Naive thymus-derived CD4-positive, alpha-beta T cell (primary cell): ENCODE measurements at regions not wholly inside any gene's neighbourhood (a gene's known extent, or its start where the extent isn't known, plus 50 kb on each side); places are given as distances from the start of the nearest gene placed in this dataset.

Experiments
- ATAC-seq: fragments of 150-1000 bp; cut with Tn5 transposase; 2 replicates; pipeline ENCODE4 v1.10.0; 2021; ENCODE audit warnings: mild to moderate bottlenecking, moderate library complexity
- CTCF ChIA-PET: fragments of 350-600 bp; sonication (Branson Sonifier 250); formaldehyde crosslinking; loops from one replicate; lab custom pipeline; 2021; ENCODE audit warnings: antibody characterized with exemption; lab: Charles Lee
- POLR2A ChIA-PET: fragments of 350-600 bp; sonication (Branson Sonifier 250); formaldehyde crosslinking; loops from one replicate; lab custom pipeline; 2021; ENCODE audit warnings: antibody characterized with exemption, inconsistent platforms; lab: Charles Lee
- DNase-seq, 9 donors: peaks; one replicate each; pipeline versions ENCODE4 v3.0.0 to v3.0.0-alpha.2; 2020 to 2022; ENCODE audit warnings: mixed read lengths in 1 of 9
- H3K27ac ChIP-seq: one replicate; pipeline ENCODE4 v1.7.0; 2013; ENCODE audit warnings: mild to moderate bottlenecking, low read depth, low read length, moderate library complexity
- H3K27me3 ChIP-seq, 2 donors: one replicate each; pipeline ENCODE4 v1.7.0; 2013; ENCODE audit warnings: low read length in 2 of 2, mild to moderate bottlenecking in 2 of 2, moderate library complexity in 2 of 2; ENCODE audit not compliant: control insufficient read depth in 2 of 2, insufficient read depth in 2 of 2
- H3K36me3 ChIP-seq, 3 experiments: 1 replicate in 2 of 3; 2 replicates in 1 of 3; pipeline ENCODE4 v1.7.0; 2013; ENCODE audit warnings: low read length in 3 of 3, mild to moderate bottlenecking in 3 of 3, moderate library complexity in 1 of 3; ENCODE audit not compliant: insufficient read depth in 3 of 3, control insufficient read depth in 2 of 3
- H3K4me1 ChIP-seq, 2 donors: one replicate each; pipeline ENCODE4 v1.7.0; 2013; ENCODE audit warnings: low read length in 2 of 2, mild to moderate bottlenecking in 2 of 2, moderate library complexity in 1 of 2; ENCODE audit not compliant: control insufficient read depth in 2 of 2, insufficient read depth in 2 of 2
- H3K4me3 ChIP-seq: 2 replicates; pipeline ENCODE4 v1.7.0; 2013; ENCODE audit warnings: mild to moderate bottlenecking, low read length
- H3K9me3 ChIP-seq, 3 experiments: 1 replicate in 2 of 3; 2 replicates in 1 of 3; pipeline ENCODE4 v1.7.0; 2013; ENCODE audit warnings: low read length in 3 of 3; ENCODE audit not compliant: control insufficient read depth in 2 of 3
- H3K27ac Mint-ChIP-seq, 9 donors: one replicate each; pipeline ENCODE4 v1.8.0; 2020 to 2022; ENCODE audit warnings: mixed read lengths in 9 of 9, mild to moderate bottlenecking in 8 of 9, moderate library complexity in 5 of 9, inconsistent platforms in 2 of 9
- H3K27me3 Mint-ChIP-seq, 5 donors: one replicate each; pipeline ENCODE4 v1.8.0; 2021 to 2022; ENCODE audit warnings: mixed read lengths in 5 of 5, mild to moderate bottlenecking in 1 of 5
- H3K36me3 Mint-ChIP-seq, 5 donors: one replicate each; pipeline ENCODE4 v1.8.0; 2020 to 2022; ENCODE audit warnings: mixed read lengths in 5 of 5, mild to moderate bottlenecking in 3 of 5, inconsistent platforms in 1 of 5
- H3K4me1 Mint-ChIP-seq, 7 donors: one replicate each; pipeline ENCODE4 v1.8.0; 2020 to 2022; ENCODE audit warnings: mixed read lengths in 7 of 7, mild to moderate bottlenecking in 3 of 7, inconsistent platforms in 1 of 7
- H3K4me3 Mint-ChIP-seq, 10 donors: one replicate each; pipeline ENCODE4 v1.8.0; 2020 to 2022; ENCODE audit warnings: mild to moderate bottlenecking in 10 of 10, mixed read lengths in 10 of 10, moderate library complexity in 6 of 10, inconsistent platforms in 2 of 10
- H3K9me3 Mint-ChIP-seq, 11 donors: one replicate each; pipeline ENCODE4 v1.8.0; 2020 to 2022; ENCODE audit warnings: mixed read lengths in 11 of 11, mild to moderate bottlenecking in 4 of 11, inconsistent platforms in 1 of 11, moderate library complexity in 1 of 11
- intact Hi-C, 2 donors: fragments of 100-400 bp; cut with micrococcal nuclease; formaldehyde crosslinking; loops; one replicate each; pipeline ENCODE4 v1.15.1; 2023

- Mint-ChIP-seq H3K9me3 (peaks cover 0 to 15% (median 2%) of the 10 kb centered on the region in 11 donors), H3K4me3 (no peak overlapping the region), H3K27me3 (peaks cover 0 to 5% (median 0%) of the 10 kb centered on the region in 5 donors), H3K4me1 (no peaks in the 10 kb centered on the region), H3K36me3 (no peaks in the 10 kb centered on the region), H3K27ac (no peak overlapping the region)
- Histone ChIP-seq H3K27ac (no peak overlapping the region), H3K9me3 (peaks cover 0 to 4% (median 0%) of the 10 kb centered on the region in 3 experiments), H3K27me3 (no peaks in the 10 kb centered on the region), H3K36me3 (no peaks in the 10 kb centered on the region), H3K4me1 (no peaks in the 10 kb centered on the region), H3K4me3 (no peak overlapping the region)
- intact Hi-C loops: no loop called here
- ATAC-seq (no peak), DNase-seq (no peak)
- ChIA-PET POLR2A (no interaction called here), CTCF (no interaction called here)
Observed at GRCh38 chr4:176611951-176612350, 180.8 kb downstream of the VEGFC start.

GRCh38 chr4:176614793-176615192 lies 177.9 kb downstream of the VEGFC start:
- no peak overlapping the region for H3K27ac ChIP-seq
- ATAC-seq: no peak

GRCh38 chr4:176616151-176616550 lies 176.6 kb downstream of the VEGFC start:
- intact Hi-C loops: no loop called here

More at GRCh38 chr4:176614793-176615192, 177.9 kb downstream of the VEGFC start:
- peaks cover 0 to 4% (median 0%) of the 10 kb centered on the region in 3 experiments for H3K9me3 ChIP-seq
- intact Hi-C loops: no loop called here
- H3K36me3 ChIP-seq: no peaks in the 10 kb centered on the region
- POLR2A ChIA-PET: no interaction called here
- Mint-ChIP-seq H3K27ac (no peak overlapping the region), H3K4me3 (no peak overlapping the region), H3K36me3 (no peaks in the 10 kb centered on the region), H3K9me3 (peaks cover 0 to 10% (median 0%) of the 10 kb centered on the region in 11 donors), H3K27me3 (peaks cover 0 to 5% (median 0%) of the 10 kb centered on the region in 5 donors), H3K4me1 (no peaks in the 10 kb centered on the region)
- H3K27me3 ChIP-seq: no peaks in the 10 kb centered on the region
- no peak for DNase-seq
- no peak overlapping the region for H3K4me3 ChIP-seq
- no peaks in the 10 kb centered on the region for H3K4me1 ChIP-seq
- CTCF ChIA-PET: no interaction called here

GRCh38 chr4:176618138-176618537 lies 174.6 kb downstream of the VEGFC start:
- Mint-ChIP-seq H3K9me3 (peaks cover 0 to 7% (median 0%) of the 10 kb centered on the region in 11 donors), H3K36me3 (no peaks in the 10 kb centered on the region), H3K27me3 (peaks cover 0 to 10% (median 0%) of the 10 kb centered on the region in 5 donors), H3K4me1 (no peaks in the 10 kb centered on the region), H3K4me3 (no peak overlapping the region), H3K27ac (no peak overlapping the region)
- ChIA-PET CTCF (no interaction called here), POLR2A (no interaction called here)
- ATAC-seq: no peak
- Histone ChIP-seq H3K27me3 (no peaks in the 10 kb centered on the region), H3K36me3 (no peaks in the 10 kb centered on the region), H3K4me1 (no peaks in the 10 kb centered on the region), H3K4me3 (no peak overlapping the region), H3K9me3 (peaks cover 0 to 2% (median 0%) of the 10 kb centered on the region in 3 experiments), H3K27ac (no peak overlapping the region)
- intact Hi-C loops: no loop called here
- DNase-seq: no peak

More at GRCh38 chr4:176616151-176616550, 176.6 kb downstream of the VEGFC start:
- no peak overlapping the region for H3K27ac ChIP-seq
- DNase-seq (no peak), ATAC-seq (no peak)
- Mint-ChIP-seq H3K27me3 (peaks cover 0 to 10% (median 0%) of the 10 kb centered on the region in 5 donors), H3K4me1 (no peaks in the 10 kb centered on the region), H3K9me3 (peaks cover 0 to 10% (median 3%) of the 10 kb centered on the region in 11 donors), H3K36me3 (no peaks in the 10 kb centered on the region), H3K4me3 (no peak overlapping the region), H3K27ac (no peak overlapping the region)
- ChIA-PET POLR2A (no interaction called here), CTCF (no interaction called here)
- peaks cover 0 to 4% (median 0%) of the 10 kb centered on the region in 3 experiments for H3K9me3 ChIP-seq
- no peaks in the 10 kb centered on the region for H3K27me3 ChIP-seq
- no peak overlapping the region for H3K4me3 ChIP-seq
- no peaks in the 10 kb centered on the region for H3K4me1 ChIP-seq
- no peaks in the 10 kb centered on the region for H3K36me3 ChIP-seq

GRCh38 chr4:176619430-176619829 lies 173.3 kb downstream of the VEGFC start:
- Mint-ChIP-seq H3K4me1 (no peaks in the 10 kb centered on the region), H3K9me3 (peaks cover 0 to 11% (median 3%) of the 10 kb centered on the region in 11 donors), H3K36me3 (no peaks in the 10 kb centered on the region), H3K4me3 (no peak overlapping the region), H3K27me3 (peaks cover 0 to 7% (median 0%) of the 10 kb centered on the region in 5 donors), H3K27ac (no peak overlapping the region)
- Histone ChIP-seq H3K27me3 (no peaks in the 10 kb centered on the region), H3K4me1 (no peaks in the 10 kb centered on the region), H3K4me3 (no peak overlapping the region), H3K36me3 (no peaks in the 10 kb centered on the region), H3K27ac (no peak overlapping the region), H3K9me3 (no peaks in the 10 kb centered on the region)
- ATAC-seq (no peak), DNase-seq (no peak)
- intact Hi-C loops: no loop called here
- ChIA-PET CTCF (no interaction called here), POLR2A (no interaction called here)

- no peak for DNase-seq
- Mint-ChIP-seq H3K36me3 (no peaks in the 10 kb centered on the region), H3K4me3 (no peak overlapping the region), H3K4me1 (no peaks in the 10 kb centered on the region), H3K27me3 (peaks cover 0 to 5% (median 0%) of the 10 kb centered on the region in 5 donors), H3K9me3 (peaks cover 1 to 14% (median 4%) of the 10 kb centered on the region in 11 donors), H3K27ac (no peak overlapping the region)
- H3K36me3 ChIP-seq: no peaks in the 10 kb centered on the region
- H3K27ac ChIP-seq: no peak overlapping the region
- no peaks in the 10 kb centered on the region for H3K9me3 ChIP-seq
- no peak overlapping the region for H3K4me3 ChIP-seq
- ChIA-PET CTCF (no interaction called here), POLR2A (no interaction called here)
- H3K27me3 ChIP-seq: no peaks in the 10 kb centered on the region
- no peaks in the 10 kb centered on the region for H3K4me1 ChIP-seq
- intact Hi-C loops: no loop called here
- ATAC-seq: no peak
Observed at GRCh38 chr4:176622251-176622948, 170.3 kb downstream of the VEGFC start.
